Omental fat pad (tissue), 3 donors: ENCODE measurements at regions not wholly inside any gene's neighbourhood (a gene's known extent, or its start where the extent isn't known, plus 50 kb on each side); places are given as distances from the start of the nearest gene placed in this dataset.
"Not testable (repeated sequence)": the region's sequence is repeated elsewhere in the genome, so short reads cannot be mapped to it uniquely, and the experiment has no call there.

Source experiments
- ATAC-seq: fragments of 150-250 bp; one replicate; pipeline ENCODE4 v1.9.1; 2016; ENCODE audit warnings: mild to moderate bottlenecking, moderate library complexity; ENCODE audit not compliant: low FRiP score
- DNase-seq: peaks from one replicate; pipeline ENCODE4 v3.0.0-alpha.2; 2019; ENCODE audit warnings: low spot score
- TF ChIP-seq, protein P1 (sequence below), 3 donors: fragments of 450-650 bp; IDR thresholded peaks; one replicate each; pipeline ENCODE4 v1.5.1; 2016 to 2017; ENCODE audit warnings: antibody characterized with exemption in 3 of 3, mild to moderate bottlenecking in 3 of 3, moderate library complexity in 2 of 3

DNA sequence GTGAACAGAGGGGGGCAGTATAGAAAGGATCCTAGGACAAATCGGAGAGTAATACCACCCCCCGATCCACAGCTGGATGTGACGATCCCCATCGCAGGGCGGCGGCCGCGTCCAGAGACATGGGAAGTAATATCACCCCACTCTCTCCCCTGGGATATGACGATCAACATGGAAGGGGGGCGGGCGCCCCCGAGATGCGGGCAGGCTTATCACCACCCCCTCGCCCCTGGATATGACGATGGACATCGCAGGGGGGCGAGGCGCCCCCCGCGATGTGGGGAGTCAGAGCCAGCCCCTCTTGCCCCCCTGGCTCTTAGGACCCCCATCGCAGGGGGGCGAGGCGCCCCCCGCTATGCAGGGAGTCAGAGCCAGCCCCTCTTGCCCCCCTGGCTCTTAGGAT lies 120.4 kb upstream of the OSBPL11 start:
- TF ChIP-seq, protein P1, sequence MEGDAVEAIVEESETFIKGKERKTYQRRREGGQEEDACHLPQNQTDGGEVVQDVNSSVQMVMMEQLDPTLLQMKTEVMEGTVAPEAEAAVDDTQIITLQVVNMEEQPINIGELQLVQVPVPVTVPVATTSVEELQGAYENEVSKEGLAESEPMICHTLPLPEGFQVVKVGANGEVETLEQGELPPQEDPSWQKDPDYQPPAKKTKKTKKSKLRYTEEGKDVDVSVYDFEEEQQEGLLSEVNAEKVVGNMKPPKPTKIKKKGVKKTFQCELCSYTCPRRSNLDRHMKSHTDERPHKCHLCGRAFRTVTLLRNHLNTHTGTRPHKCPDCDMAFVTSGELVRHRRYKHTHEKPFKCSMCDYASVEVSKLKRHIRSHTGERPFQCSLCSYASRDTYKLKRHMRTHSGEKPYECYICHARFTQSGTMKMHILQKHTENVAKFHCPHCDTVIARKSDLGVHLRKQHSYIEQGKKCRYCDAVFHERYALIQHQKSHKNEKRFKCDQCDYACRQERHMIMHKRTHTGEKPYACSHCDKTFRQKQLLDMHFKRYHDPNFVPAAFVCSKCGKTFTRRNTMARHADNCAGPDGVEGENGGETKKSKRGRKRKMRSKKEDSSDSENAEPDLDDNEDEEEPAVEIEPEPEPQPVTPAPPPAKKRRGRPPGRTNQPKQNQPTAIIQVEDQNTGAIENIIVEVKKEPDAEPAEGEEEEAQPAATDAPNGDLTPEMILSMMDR (IDR thresholded peaks at IDR 0.05) = no peak
- no peak for ATAC-seq

GRCh38 chr3:125732151-125732550 lies 136.9 kb upstream of the OSBPL11 start:
- not testable (repeated sequence) for DNase-seq, ATAC-seq

More for the DNA sequence above, 120.4 kb upstream of the OSBPL11 start:
- no peak for DNase-seq

DNA sequence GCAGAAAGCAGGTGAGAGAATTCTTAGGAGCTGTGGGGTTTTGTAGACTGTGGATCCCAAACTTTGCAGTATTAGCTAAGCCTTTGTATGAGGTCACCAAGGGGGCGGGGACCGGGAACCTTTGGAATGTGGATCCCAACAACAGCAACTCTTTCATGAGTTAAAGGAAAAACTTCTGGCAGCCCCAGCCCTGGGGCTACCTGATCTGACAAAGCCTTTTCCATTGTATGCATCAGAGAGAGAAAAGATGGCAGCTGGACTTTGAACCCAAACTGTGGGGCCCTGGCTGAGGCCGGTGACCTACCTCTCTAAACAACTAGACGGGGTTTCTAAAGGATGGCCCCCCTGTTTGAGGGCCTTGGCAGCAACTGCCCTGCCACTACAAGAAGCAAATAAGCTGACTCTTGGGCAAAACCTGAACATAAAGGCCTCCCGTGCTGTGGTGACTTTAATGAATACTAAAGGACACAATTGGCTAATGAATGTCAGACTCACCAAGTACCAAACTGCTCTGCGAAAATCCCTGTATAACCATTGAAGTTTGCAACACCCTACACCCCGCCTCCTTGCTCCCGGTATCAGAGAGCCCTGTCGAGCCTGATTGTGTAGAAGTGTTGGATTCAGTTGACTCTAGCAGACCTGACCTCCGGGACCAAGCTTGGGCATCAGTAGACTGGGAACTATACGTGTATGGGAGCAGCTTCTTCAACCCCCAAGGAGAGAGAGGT lies 146.9 kb upstream of the OSBPL11 start:
- ATAC-seq = not testable (repeated sequence)

DNA sequence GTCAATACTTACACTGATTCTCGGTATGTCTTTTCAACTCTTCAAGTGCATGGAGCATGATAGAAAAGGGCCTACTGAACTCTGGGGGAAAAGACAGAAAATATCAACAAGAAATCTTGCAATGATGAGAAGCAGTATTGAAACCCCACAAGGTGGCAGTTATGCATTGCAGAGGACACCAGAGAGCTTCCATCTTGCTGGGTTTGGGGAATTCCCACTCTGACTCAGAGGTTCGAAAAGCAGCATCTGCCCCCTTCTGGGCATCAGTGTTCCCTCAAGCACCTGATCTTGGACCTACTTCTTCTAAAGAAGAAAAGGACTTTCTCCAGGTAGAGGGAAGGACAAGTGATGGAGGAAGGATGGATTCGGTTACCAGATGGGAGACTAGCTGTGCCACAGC lies 147.5 kb upstream of the OSBPL11 start:
- not testable (repeated sequence) for ATAC-seq, DNase-seq

More for the DNA sequence above, 146.9 kb upstream of the OSBPL11 start:
- DNase-seq = not testable (repeated sequence)

- DNase-seq, ATAC-seq: not testable (repeated sequence)
These were observed 161.8 kb upstream of the OSBPL11 start for GRCh38 chr3:125757050-125757449.

DNA sequence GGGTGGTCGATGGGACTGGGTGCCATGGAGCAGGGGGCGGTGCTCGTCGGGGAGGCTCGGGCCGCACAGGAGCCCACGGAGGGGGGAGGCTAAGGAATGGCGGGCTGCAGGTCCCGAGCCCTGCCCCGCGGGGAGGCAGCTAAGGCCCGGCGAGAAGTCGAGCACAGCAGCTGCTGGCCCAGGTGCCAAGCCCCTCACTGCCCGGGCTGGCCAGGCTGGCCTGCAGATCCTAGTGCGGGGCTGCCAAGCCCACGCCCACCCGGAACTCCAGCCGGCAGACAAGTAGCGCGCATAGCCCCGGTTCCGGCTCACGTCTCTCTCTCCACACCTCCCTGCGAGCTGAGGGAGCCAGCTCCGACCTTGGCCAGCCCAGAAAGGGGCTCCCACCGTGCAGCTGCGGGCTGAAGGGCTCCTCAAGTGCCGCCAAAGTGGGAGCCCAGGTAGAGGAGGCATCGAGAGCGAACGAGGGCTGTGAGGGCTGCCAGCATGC lies 163.4 kb upstream of the OSBPL11 start:
- DNase-seq, ATAC-seq: not testable (repeated sequence)

DNA sequence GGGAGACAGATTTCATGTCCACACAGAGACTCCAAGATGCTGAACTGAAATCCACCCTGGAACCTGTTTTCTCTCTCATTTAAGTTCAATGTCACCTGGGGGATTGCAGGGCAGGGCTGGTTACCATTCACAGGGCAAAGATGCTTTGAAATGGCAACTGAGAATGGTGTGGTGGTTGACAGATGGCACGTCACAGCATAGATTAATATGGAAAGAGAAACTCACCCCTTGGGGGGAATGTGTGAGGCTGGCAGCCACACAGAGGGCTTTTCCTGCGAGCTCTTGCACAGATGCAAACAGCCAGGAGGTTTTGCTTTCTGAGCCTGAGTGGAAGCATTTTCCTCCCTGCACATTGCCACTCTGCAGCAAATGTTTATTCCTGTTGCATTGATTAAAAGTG lies 167.3 kb upstream of the OSBPL11 start:
- not testable (repeated sequence) for DNase-seq, ATAC-seq

- DNase-seq = peak; percentile 32
- TF ChIP-seq, protein P1 (IDR thresholded peaks at IDR 0.05) = peak in 1 of 3 donors; percentile 36
- ATAC-seq = not testable (repeated sequence)
These were observed 171.1 kb upstream of the OSBPL11 start for GRCh38 chr3:125766285-125766826.

DNA sequence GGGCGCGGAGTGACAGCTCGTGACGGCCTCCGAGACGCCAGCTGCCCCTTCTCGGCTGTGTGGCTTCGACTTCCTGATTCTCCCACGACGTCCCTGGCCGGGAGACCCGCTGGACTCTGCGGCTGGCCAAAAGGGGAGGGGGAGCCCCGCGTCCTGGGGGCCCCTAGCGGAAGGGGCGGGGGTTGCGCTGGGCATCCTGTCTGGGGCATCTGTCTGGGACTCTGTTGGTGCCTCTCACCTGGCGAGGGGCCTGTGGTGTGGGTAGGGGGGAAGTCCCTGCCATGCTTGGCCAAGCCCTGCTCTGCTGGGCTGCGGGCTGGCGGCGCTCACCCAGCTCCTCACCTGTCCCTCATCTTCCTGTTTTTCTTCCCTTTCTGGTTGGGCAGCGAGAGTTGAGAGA lies 171.6 kb upstream of the OSBPL11 start:
- DNase-seq, ATAC-seq: not testable (repeated sequence)

DNA sequence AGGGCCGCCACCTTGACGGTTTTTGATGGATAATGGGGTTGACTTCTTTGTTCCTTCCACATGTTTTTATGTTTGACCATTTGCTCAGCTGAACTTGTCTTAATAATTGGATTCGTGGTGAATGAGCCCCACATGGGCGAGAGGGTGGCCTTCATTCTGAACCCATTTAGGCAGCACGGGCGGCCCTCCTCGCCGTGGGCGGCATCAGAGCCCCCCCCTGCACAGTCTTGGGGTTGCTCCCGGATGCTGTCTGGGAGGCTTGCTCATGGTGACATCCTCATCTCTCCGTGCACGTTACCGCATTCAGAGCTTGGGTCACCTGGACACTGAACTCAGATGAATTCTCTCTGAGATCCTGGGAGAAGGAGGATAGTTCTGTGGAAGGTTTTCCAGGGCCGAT lies 172.3 kb upstream of the OSBPL11 start:
- ATAC-seq = no peak
- DNase-seq = no peak
- TF ChIP-seq, protein P1 (IDR thresholded peaks at IDR 0.05) = no peak

DNA sequence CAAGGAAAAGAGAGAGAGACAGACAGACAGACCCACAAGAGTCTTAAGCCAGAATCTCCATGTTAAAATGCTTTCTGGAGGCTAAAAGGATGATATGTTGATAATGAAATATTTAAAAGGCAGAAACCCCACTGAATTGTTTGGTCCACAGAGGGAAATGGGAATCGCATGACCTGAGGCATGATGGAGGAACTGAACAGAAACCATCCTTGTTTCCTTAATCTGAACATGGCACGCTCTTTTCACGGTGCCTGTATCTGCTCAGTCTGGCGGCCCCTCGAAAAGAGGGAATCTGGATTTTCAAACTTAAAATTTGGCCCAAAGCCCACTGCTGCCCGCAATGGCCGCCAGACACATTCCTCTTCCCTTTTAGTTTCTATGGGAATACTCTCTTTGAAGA lies 173.5 kb upstream of the OSBPL11 start:
- not testable (repeated sequence) for DNase-seq, ATAC-seq

GRCh38 chr3:125771506-125771905 lies 176.2 kb upstream of the OSBPL11 start:
- ATAC-seq = not testable (repeated sequence)

GRCh38 chr3:125774433-125775034 lies 179.2 kb upstream of the OSBPL11 start:
- DNase-seq, ATAC-seq: not testable (repeated sequence)

More at GRCh38 chr3:125771506-125771905, 176.2 kb upstream of the OSBPL11 start:
- not testable (repeated sequence) for DNase-seq

- DNase-seq, ATAC-seq: not testable (repeated sequence)
These were observed 179.8 kb upstream of the OSBPL11 start for GRCh38 chr3:125775106-125775505.

- not testable (repeated sequence) for ATAC-seq, DNase-seq
These were observed 180.5 kb upstream of the OSBPL11 start for GRCh38 chr3:125775606-125776294.
